ENCODE measurements at regions not wholly inside any gene's neighbourhood (a gene's known extent, or its start where the extent isn't known, plus 50 kb on each side); places are given as distances from the start of the nearest gene placed in this dataset.

GRCh38 chr6:25175681-25176080 lies 103.5 kb upstream of the CARMIL1 start:
- no peak for TF ChIP-seq CTCF (IDR thresholded peaks at IDR 0.05)
- TF ChIP-seq EZH2 (IDR thresholded peaks at IDR 0.05; ENCODE audit: borderline replicate concordance, insufficient read depth, low read depth, low read length, poor library complexity, severe bottlenecking): no peak
